ENCODE measurements at regions not wholly inside any gene's neighbourhood (a gene's known extent, or its start where the extent isn't known, plus 50 kb on each side); places are given as distances from the start of the nearest gene placed in this dataset.

DNA sequence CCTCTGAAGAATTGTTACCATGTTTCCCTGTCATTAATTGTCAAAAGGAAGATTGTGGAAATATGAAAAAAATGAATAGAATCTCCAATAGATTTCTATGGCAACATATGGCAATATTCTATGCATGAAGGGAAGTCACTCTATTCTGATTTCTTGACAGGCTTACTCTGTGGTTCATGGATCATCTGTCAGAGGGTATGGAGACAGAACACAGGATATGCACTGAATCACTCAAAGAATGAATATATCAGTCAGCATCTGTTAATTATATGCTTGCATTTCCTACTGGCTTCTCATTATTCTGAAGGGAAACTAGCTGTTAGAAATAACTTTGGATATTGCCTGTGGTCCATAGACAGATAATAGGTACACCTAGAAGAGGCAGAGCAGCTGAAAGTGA, 918.9 kb downstream of the DTWD2 start:
- Mint-ChIP-seq H3K36me3 (no peaks in the 10 kb centered on the region), H3K9me3 (no peaks in the 10 kb centered on the region), H3K27ac (no peak overlapping the region), H3K4me1 (no peaks in the 10 kb centered on the region; the same call in 1 of the 2 replicates), H3K27me3 (ENCODE audit: low read depth) (no peaks in the 10 kb centered on the region), H3K4me3 (no peak overlapping the region)
- CTCF ChIA-PET: interaction anchor here (2.2 kb wide), 1 partner anchor 614 kb away, joined by 8 read pairs; no protein-coding TSS in a partner anchor
- ATAC-seq (no peak), DNase-seq (ENCODE audit: low spot score) (no peak)
- POLR2A ChIA-PET: no interaction called here
- TF ChIP-seq, protein P1, sequence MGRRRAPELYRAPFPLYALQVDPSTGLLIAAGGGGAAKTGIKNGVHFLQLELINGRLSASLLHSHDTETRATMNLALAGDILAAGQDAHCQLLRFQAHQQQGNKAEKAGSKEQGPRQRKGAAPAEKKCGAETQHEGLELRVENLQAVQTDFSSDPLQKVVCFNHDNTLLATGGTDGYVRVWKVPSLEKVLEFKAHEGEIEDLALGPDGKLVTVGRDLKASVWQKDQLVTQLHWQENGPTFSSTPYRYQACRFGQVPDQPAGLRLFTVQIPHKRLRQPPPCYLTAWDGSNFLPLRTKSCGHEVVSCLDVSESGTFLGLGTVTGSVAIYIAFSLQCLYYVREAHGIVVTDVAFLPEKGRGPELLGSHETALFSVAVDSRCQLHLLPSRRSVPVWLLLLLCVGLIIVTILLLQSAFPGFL (CRISPR knock-in tag; IDR thresholded peaks at IDR 0.05; ENCODE audit: borderline replicate concordance): no peak
- TF ChIP-seq EMX1 (CRISPR knock-in tag; IDR thresholded peaks at IDR 0.05) (no peak), GRHL2 (CRISPR knock-in tag; IDR thresholded peaks at IDR 0.05; ENCODE audit: insufficient replicate concordance, severe bottlenecking) (no peak), NFE2L1 (CRISPR knock-in tag; IDR thresholded peaks at IDR 0.05) (no peak), TEAD4 (CRISPR knock-in tag; IDR thresholded peaks at IDR 0.05) (no peak), RELA (CRISPR knock-in tag; IDR thresholded peaks at IDR 0.05; ENCODE audit: borderline replicate concordance) (no peak), ETV6 (CRISPR knock-in tag; IDR thresholded peaks at IDR 0.05) (no peak), TP53 (CRISPR knock-in tag; IDR thresholded peaks at IDR 0.05) (no peak), ZNF671 (CRISPR knock-in tag; IDR thresholded peaks at IDR 0.05) (no peak), ZNF121 (CRISPR knock-in tag; IDR thresholded peaks at IDR 0.05) (no peak), SOX15 (CRISPR knock-in tag; IDR thresholded peaks at IDR 0.05) (no peak)
- TF ChIP-seq, protein P2, sequence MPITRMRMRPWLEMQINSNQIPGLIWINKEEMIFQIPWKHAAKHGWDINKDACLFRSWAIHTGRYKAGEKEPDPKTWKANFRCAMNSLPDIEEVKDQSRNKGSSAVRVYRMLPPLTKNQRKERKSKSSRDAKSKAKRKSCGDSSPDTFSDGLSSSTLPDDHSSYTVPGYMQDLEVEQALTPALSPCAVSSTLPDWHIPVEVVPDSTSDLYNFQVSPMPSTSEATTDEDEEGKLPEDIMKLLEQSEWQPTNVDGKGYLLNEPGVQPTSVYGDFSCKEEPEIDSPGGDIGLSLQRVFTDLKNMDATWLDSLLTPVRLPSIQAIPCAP (CRISPR knock-in tag; IDR thresholded peaks at IDR 0.05): no peak
- TF ChIP-seq, protein P3, sequence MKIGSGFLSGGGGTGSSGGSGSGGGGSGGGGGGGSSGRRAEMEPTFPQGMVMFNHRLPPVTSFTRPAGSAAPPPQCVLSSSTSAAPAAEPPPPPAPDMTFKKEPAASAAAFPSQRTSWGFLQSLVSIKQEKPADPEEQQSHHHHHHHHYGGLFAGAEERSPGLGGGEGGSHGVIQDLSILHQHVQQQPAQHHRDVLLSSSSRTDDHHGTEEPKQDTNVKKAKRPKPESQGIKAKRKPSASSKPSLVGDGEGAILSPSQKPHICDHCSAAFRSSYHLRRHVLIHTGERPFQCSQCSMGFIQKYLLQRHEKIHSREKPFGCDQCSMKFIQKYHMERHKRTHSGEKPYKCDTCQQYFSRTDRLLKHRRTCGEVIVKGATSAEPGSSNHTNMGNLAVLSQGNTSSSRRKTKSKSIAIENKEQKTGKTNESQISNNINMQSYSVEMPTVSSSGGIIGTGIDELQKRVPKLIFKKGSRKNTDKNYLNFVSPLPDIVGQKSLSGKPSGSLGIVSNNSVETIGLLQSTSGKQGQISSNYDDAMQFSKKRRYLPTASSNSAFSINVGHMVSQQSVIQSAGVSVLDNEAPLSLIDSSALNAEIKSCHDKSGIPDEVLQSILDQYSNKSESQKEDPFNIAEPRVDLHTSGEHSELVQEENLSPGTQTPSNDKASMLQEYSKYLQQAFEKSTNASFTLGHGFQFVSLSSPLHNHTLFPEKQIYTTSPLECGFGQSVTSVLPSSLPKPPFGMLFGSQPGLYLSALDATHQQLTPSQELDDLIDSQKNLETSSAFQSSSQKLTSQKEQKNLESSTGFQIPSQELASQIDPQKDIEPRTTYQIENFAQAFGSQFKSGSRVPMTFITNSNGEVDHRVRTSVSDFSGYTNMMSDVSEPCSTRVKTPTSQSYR (CRISPR knock-in tag; IDR thresholded peaks at IDR 0.05): no peak
- TF ChIP-seq, protein P4, sequence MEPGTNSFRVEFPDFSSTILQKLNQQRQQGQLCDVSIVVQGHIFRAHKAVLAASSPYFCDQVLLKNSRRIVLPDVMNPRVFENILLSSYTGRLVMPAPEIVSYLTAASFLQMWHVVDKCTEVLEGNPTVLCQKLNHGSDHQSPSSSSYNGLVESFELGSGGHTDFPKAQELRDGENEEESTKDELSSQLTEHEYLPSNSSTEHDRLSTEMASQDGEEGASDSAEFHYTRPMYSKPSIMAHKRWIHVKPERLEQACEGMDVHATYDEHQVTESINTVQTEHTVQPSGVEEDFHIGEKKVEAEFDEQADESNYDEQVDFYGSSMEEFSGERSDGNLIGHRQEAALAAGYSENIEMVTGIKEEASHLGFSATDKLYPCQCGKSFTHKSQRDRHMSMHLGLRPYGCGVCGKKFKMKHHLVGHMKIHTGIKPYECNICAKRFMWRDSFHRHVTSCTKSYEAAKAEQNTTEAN (CRISPR knock-in tag; IDR thresholded peaks at IDR 0.05): no peak
- TF ChIP-seq, protein P5, sequence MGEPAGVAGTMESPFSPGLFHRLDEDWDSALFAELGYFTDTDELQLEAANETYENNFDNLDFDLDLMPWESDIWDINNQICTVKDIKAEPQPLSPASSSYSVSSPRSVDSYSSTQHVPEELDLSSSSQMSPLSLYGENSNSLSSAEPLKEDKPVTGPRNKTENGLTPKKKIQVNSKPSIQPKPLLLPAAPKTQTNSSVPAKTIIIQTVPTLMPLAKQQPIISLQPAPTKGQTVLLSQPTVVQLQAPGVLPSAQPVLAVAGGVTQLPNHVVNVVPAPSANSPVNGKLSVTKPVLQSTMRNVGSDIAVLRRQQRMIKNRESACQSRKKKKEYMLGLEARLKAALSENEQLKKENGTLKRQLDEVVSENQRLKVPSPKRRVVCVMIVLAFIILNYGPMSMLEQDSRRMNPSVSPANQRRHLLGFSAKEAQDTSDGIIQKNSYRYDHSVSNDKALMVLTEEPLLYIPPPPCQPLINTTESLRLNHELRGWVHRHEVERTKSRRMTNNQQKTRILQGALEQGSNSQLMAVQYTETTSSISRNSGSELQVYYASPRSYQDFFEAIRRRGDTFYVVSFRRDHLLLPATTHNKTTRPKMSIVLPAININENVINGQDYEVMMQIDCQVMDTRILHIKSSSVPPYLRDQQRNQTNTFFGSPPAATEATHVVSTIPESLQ (CRISPR knock-in tag; IDR thresholded peaks at IDR 0.05): no peak
- TF ChIP-seq, protein P6, sequence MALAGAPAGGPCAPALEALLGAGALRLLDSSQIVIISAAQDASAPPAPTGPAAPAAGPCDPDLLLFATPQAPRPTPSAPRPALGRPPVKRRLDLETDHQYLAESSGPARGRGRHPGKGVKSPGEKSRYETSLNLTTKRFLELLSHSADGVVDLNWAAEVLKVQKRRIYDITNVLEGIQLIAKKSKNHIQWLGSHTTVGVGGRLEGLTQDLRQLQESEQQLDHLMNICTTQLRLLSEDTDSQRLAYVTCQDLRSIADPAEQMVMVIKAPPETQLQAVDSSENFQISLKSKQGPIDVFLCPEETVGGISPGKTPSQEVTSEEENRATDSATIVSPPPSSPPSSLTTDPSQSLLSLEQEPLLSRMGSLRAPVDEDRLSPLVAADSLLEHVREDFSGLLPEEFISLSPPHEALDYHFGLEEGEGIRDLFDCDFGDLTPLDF (CRISPR knock-in tag; IDR thresholded peaks at IDR 0.05): no peak
- TF ChIP-seq, protein P7, sequence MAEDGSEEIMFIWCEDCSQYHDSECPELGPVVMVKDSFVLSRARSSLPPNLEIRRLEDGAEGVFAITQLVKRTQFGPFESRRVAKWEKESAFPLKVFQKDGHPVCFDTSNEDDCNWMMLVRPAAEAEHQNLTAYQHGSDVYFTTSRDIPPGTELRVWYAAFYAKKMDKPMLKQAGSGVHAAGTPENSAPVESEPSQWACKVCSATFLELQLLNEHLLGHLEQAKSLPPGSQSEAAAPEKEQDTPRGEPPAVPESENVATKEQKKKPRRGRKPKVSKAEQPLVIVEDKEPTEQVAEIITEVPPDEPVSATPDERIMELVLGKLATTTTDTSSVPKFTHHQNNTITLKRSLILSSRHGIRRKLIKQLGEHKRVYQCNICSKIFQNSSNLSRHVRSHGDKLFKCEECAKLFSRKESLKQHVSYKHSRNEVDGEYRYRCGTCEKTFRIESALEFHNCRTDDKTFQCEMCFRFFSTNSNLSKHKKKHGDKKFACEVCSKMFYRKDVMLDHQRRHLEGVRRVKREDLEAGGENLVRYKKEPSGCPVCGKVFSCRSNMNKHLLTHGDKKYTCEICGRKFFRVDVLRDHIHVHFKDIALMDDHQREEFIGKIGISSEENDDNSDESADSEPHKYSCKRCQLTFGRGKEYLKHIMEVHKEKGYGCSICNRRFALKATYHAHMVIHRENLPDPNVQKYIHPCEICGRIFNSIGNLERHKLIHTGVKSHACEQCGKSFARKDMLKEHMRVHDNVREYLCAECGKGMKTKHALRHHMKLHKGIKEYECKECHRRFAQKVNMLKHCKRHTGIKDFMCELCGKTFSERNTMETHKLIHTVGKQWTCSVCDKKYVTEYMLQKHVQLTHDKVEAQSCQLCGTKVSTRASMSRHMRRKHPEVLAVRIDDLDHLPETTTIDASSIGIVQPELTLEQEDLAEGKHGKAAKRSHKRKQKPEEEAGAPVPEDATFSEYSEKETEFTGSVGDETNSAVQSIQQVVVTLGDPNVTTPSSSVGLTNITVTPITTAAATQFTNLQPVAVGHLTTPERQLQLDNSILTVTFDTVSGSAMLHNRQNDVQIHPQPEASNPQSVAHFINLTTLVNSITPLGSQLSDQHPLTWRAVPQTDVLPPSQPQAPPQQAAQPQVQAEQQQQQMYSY (CRISPR knock-in tag; IDR thresholded peaks at IDR 0.05): no peak
- TF ChIP-seq, protein P8, sequence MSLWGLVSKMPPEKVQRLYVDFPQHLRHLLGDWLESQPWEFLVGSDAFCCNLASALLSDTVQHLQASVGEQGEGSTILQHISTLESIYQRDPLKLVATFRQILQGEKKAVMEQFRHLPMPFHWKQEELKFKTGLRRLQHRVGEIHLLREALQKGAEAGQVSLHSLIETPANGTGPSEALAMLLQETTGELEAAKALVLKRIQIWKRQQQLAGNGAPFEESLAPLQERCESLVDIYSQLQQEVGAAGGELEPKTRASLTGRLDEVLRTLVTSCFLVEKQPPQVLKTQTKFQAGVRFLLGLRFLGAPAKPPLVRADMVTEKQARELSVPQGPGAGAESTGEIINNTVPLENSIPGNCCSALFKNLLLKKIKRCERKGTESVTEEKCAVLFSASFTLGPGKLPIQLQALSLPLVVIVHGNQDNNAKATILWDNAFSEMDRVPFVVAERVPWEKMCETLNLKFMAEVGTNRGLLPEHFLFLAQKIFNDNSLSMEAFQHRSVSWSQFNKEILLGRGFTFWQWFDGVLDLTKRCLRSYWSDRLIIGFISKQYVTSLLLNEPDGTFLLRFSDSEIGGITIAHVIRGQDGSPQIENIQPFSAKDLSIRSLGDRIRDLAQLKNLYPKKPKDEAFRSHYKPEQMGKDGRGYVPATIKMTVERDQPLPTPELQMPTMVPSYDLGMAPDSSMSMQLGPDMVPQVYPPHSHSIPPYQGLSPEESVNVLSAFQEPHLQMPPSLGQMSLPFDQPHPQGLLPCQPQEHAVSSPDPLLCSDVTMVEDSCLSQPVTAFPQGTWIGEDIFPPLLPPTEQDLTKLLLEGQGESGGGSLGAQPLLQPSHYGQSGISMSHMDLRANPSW (CRISPR knock-in tag; conservative IDR thresholded peaks at IDR 0.05; ENCODE audit: low read depth): no peak
